ENCODE measurements at regions not wholly inside any gene's neighbourhood (a gene's known extent, or its start where the extent isn't known, plus 50 kb on each side); places are given as distances from the start of the nearest gene placed in this dataset.

GRCh38 chr5:123732257-123732656 lies 220.3 kb downstream of the CSNK1G3 start:
- TF ChIP-seq EZH2 (IDR thresholded peaks at IDR 0.05) = no peak
- no peak for TF ChIP-seq POLR2AphosphoS5 (IDR thresholded peaks at IDR 0.05; ENCODE audit: borderline replicate concordance, low read depth, low read length)
